ENCODE measurements at regions not wholly inside any gene's neighbourhood (a gene's known extent, or its start where the extent isn't known, plus 50 kb on each side); places are given as distances from the start of the nearest gene placed in this dataset.

GRCh38 chr1:93744299-93744988 is 62.8 kb upstream of the BCAR3 start:
- DNase-seq = no peak

- no peak for DNase-seq
These were observed 61.8 kb upstream of the BCAR3 start for GRCh38 chr1:93743465-93743864.

DNA sequence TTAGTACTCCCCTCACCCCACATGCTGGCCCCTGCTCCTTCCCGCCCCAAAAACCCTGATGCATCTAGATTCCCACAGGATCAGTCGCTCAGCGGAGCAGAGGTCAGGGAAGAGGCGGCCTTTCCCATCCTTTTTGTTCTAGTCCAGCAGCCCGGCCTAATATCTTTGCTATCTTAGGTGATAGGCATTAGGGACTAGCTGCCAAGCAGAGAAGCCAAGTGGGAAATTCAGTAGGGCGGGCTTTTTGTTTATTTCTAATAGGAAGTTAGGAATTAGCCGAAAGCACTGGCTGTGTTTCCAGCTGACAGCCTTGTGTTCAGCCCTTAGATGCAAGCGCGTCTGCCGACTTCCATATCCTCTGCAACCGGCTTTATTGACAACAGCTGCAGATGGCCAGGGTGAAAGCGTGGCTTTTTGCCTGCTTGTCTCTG is 59.0 kb upstream of the BCAR3 start:
- DNase-seq = no peak

GRCh38 chr1:93740157-93740556 is 58.5 kb upstream of the BCAR3 start:
- no peak for DNase-seq

- DNase-seq = no peak
These were observed 57.8 kb upstream of the BCAR3 start for GRCh38 chr1:93739472-93739871.

GRCh38 chr1:93738926-93739325 is 57.3 kb upstream of the BCAR3 start:
- no peak for DNase-seq

DNA sequence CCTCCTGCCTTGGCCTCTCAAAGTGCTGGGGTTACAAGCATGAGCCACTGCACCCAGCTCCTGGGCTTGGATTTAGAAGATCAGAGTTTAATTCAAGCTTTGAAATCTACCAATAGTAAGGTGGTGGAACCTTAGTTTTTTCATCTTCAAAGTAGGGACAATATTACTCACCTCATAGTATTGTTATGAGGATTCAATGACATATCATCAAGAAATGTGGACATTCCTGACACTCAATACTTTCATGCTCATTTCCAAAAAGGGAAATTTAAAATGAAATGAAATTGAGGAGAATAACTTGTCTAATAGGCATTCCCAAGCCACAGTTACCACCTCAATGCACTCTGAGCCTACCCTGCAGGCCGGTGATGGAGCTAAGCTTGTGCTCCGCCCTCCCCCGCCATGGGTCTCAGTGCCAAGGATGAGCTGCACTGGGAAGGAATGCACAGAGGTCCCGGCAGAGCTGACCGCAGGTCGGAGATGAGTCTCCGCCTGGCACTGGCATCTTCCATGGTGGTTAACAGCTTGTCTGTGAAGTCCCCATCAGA is 56.5 kb upstream of the BCAR3 start:
- no peak for DNase-seq

- no peak for DNase-seq
These were observed 54.1 kb upstream of the BCAR3 start for GRCh38 chr1:93735722-93736121.

DNA sequence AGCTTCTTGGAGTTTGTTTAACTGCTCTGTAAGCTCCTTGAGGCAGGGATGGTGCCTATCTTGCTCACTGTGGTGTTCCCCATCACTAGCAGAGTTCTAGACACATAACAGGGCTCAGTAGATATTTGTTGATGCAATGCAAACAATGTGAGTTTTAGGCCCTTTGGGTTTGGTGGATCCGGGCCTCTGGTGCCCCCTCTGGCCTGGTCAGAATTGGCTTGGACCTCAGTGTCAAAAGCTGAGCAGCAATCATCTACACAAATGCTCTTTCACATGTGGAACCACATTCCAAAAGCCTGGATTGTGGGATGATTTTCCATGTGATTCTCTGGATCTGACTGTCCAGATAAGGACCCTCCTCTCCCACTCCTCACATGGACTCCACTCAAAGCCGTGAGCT is 53.4 kb upstream of the BCAR3 start:
- DNase-seq = no peak

DNA sequence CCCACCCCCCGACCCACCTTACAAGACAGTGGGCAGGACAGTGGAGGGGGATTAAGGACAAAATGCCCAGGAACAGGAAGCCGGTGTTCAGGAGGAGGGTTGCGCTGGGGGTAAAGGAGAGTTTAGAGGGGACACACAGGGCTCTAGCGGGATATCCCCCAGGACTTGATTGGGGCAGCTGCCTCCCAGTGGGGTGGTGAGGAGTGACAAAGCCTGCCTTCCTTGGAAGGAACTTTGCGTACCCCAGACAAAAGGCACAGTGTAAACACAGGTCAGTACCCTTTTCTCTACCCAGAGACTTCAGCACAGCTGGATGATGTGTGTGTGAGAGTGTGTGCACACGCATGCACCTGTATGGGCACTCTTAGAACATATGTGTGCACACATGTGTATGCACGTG is 51.7 kb upstream of the BCAR3 start:
- no peak for DNase-seq

DNA sequence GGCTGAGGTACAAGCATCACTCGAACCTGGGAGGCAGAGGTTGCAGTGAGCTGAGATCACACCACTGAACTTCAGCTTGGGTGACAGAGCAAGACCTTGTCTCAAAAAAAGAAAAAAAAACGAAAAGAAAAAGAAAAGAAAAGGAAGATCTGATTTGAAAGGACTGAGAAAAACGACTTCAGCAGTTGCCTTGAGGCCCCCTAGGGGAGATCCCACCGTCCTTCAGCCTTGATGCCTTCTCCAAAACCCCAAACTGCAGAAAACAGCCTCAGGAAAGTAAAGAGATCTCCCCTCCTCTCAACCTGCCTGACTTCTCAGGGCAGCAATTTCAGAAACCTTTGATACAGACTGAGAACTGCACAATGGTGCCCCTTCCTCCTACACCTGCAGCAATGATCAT is 50.9 kb upstream of the BCAR3 start:
- DNase-seq = no peak

Measured in CD4-positive, alpha-beta T cell treated with Interleukin-1 beta for 1 hour (primary cell).